GM12875 (cell line): ENCODE measurements at regions not wholly inside any gene's neighbourhood (a gene's known extent, or its start where the extent isn't known, plus 50 kb on each side); places are given as distances from the start of the nearest gene placed in this dataset.

ENCODE experiments used
- H3K4me3 ChIP-seq: one replicate; pipeline ENCODE4 v1.5.1; 2011; ENCODE audit warnings: low read depth, low read length, control low read depth
- TF ChIP-seq, protein P1 (sequence below): IDR thresholded peaks from 2 replicates; pipeline ENCODE4 v1.5.1; 2011; ENCODE audit warnings: low read depth, mild to moderate bottlenecking, control low read depth, inconsistent platforms, low read length, moderate library complexity, borderline replicate concordance; ENCODE audit not compliant: insufficient read depth

DNA sequence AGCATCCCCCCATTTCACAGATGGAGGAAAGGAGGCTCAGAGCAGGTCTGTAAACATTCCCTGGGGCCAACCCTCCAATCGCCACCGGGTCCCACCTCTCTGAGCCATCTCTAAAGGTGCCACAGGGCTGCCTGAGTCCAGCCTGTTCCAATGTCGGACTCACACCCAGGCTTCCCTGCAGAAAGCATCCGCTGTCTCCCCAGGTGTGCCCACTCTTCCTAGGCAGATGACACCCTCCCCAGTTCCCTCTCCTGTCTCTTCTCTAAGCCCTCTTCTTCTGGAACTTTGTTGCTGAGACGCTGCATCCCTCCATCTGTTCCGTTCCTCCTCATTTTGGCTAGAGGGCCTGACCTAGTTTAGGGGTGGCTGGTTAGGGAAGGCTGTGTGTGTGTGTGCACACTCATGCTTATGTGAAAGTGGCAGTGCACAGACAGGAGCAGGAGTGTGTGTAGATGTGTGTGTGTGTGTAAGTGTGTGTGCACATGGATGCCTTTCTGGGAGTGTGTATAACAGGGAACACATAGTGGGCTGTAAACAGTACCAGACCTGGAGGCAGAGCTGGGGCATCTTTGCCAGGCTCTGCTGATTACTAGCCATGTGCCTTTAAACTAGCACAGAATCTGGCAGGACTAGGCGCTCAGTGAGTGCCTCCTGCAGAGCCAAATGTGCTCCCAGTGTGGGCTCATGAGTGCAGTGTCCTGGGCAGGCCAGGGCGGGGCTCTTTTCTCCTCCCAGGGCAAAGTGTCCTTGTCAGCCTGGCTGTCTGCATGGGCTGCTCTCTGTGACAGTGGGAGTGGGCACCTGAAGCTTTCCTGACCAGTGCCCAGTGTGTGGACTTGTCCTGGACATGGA, 77.3 kb upstream of the NECTIN1 start:
- no peak overlapping the region for H3K4me3 ChIP-seq
- TF ChIP-seq, protein P1, sequence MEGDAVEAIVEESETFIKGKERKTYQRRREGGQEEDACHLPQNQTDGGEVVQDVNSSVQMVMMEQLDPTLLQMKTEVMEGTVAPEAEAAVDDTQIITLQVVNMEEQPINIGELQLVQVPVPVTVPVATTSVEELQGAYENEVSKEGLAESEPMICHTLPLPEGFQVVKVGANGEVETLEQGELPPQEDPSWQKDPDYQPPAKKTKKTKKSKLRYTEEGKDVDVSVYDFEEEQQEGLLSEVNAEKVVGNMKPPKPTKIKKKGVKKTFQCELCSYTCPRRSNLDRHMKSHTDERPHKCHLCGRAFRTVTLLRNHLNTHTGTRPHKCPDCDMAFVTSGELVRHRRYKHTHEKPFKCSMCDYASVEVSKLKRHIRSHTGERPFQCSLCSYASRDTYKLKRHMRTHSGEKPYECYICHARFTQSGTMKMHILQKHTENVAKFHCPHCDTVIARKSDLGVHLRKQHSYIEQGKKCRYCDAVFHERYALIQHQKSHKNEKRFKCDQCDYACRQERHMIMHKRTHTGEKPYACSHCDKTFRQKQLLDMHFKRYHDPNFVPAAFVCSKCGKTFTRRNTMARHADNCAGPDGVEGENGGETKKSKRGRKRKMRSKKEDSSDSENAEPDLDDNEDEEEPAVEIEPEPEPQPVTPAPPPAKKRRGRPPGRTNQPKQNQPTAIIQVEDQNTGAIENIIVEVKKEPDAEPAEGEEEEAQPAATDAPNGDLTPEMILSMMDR: no peak

DNA sequence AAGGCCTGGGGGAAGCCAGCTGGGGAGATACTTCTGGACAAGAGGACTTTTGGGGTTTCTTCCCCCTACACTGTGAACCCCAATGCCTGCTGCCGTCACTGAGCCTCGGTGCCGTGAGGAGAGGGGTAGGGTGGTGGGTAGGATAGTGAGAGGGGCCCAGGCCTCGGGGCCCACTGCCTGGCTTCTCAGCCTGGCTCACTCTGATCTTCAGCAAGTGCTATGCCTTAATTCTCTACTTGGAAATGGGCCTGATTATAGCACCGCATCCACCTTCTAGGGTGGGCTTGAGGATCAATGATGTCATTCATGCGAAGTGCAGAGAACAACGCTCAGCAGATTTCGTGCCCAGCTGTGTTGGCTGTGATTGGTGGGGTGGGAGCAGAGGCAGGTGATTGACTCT, 76.7 kb upstream of the NECTIN1 start:
- TF ChIP-seq, protein P1: no peak
- H3K4me3 ChIP-seq: no peak overlapping the region

DNA sequence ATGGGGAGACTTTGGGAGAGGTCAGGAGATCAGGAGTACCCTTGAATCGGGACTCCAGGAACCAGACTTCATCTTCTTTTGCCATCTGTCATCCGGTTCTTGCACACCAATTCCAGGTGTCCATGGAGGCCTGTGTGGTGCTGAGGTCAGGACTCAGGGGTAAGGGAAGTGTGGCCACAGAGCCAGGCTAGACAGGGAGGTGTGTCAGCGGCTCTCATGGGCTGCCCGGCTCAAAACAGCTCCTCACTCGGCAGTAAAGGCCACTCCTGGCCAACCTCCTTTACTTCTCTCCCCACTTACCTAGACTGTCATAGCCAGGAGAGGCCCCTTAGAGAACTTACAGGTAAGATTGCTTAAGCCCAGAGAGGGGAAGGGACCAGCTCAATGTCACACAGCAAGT, 75.7 kb upstream of the NECTIN1 start:
- H3K4me3 ChIP-seq: no peak overlapping the region
- TF ChIP-seq, protein P1: no peak

DNA sequence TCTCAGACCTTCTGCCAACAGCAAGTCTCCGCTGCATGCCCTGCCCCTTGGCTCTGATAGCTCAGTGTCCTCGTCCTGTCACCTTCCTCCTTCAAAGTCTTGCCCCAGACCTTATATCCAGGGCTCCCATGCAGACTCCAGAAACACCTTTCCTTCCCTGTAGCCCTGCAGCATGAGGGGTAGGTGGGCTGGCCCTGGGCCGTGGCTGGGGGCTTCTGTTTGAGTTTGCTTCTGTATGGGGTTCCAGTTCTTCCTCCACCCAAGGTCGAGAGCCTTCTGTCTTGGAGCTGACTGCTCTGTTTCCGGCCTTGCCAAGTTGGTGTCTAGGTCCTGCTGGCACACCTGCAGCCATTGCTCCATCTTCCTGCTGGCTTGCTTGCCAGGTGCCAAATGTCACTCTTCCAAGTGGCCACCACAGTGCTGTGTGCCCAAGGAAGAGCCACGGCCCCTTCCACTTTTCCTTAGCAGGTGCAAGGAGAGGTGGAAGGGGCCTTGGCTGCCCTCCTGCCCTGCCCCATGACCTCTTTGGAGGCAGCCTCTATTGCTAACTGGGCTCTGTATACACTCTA, 74.8 kb upstream of the NECTIN1 start:
- TF ChIP-seq, protein P1: no peak
- no peak overlapping the region for H3K4me3 ChIP-seq

DNA sequence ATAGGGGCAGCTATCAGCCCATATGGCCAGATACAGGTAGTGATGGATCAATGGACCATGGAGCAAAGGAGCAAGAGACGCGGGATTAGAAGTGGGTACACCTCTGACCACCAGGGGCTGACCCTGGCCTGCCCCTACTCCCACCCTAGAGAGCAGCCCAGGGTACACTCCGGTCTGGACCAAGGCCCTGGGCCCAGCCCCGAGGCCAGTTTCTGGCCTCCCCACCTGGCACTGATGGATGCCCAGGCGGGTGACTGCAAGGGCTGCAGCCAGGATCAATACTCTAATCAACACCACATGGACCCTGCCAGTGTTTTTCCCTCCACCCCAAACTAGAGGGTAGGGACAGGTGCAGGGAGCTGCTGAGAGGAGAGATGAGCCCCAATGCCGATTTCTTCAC, 74.1 kb upstream of the NECTIN1 start:
- TF ChIP-seq, protein P1: no peak
- H3K4me3 ChIP-seq: no peak overlapping the region

DNA sequence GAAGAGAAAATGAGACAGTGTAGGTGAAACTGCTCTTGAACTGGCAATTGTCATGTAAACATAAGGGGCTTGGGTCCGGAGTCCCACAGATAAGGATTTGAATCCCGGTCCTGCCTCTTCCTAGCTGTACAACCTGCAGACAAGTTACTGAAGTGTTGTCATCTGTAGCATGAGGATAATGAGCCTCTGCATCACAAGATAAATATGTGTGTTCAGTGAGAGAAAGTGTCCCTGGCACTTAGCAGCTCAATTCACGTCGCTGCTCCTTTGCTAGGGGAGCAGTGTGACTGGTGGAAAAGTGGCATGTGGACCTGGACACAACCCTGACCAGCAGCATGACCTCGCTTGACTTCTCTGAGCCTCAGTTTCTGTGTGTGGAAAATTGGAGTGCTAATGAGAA, 73.7 kb upstream of the NECTIN1 start:
- TF ChIP-seq, protein P1: no peak

DNA sequence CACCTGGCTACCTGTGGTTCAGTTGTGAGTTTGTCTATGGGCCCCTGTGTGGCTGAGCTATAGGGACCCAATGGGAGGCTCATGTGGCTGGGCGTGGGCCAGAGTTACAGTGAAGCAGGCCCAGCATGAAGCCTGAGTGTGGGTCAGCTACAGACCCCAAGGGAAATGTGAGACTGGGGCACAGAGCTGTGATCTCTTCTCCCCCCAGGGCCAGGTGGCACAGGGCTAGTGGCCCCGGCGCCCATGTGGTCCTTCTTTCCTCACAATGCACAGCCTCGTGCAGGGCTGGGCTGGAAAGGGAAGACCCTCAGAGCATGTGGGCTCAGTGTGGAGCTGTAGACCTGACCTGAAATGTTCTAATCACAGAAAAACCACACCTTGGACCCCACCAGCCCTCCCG, 71.6 kb upstream of the NECTIN1 start:
- TF ChIP-seq, protein P1: no peak
- no peak overlapping the region for H3K4me3 ChIP-seq

More for the DNA sequence above, 73.7 kb upstream of the NECTIN1 start:
- H3K4me3 ChIP-seq: no peak overlapping the region
